Posterior vena cava (tissue), 2 donors: ENCODE measurements at regions not wholly inside any gene's neighbourhood (a gene's known extent, or its start where the extent isn't known, plus 50 kb on each side); places are given as distances from the start of the nearest gene placed in this dataset.

Experiments
- DNase-seq: peaks from one replicate; pipeline ENCODE4 v3.0.0-alpha.2; 2020; ENCODE audit warnings: low spot score
- intact Hi-C, 2 donors: fragments of 100-400 bp; cut with DNase I; formaldehyde crosslinking; loops; one replicate each; pipeline versions ENCODE4 v1.14.1 to v1.14.2; 2022 to 2023
- donor health status: DM: yes; HTN: yes; CAD: no.
- donor health status: DM: yes; HTN: yes; CAD: no.

DNA sequence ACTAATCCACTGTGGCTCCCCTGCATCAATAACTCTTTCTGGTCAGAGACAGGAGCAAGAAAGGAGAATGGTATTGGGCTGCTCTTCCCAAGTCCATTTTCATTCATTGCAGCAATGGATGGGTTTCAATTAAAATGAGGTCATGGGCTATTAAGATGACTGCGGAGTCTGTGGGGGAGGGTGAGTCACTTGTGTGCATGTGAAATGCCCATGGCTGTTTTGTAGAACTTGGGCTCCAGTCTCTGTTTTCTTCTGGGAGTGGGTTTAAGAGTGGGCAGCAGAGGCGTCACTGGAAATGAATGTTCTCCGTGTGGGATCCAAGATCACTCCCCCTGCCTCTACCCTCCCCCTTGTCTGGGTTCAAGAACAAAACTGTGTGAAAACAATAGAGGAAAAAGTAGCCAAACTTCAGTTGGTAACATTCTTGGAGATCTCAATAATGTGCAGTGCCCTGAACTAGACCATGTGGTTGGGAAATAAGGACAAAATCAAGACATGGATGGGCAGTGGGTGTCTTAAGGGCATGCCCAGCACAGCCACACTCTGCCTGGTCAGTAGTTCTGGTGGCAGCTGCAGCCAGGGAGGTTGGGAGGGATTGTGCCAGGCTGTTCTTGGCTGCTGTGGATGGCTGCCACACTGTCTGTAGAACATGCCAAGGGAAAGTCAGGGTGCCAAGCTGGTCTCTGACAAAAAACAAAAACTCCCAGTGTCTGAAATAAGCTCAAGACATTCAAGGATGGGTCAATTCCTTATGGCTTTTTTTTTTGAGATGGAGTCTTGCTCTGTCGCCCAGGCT, 68.2 kb upstream of the CXCR4 start:
- DNase-seq: no peak
- intact Hi-C loops: no loop called here

DNA sequence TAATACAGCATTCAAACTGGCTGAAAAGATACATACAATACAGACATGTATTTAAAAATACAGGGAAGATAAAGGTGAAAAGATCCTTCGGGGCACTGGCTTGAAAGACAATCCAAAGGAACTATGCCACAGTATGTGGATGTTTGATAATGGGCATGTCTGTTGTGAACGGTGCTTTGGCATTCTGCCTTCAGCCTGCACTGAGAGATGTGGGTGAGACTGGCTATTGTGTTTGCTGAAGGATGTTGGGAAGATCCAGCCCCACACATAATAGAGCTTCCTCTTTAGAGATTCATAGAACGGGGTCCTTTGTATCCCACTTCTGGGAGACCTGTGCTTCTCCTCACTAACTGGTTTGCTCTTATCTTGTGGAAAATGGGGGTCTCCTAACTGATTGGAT, 65.1 kb upstream of the CXCR4 start:
- intact Hi-C loops: no loop called here
- no peak for DNase-seq

- intact Hi-C loops: no loop called here
- DNase-seq: no peak
Measured at GRCh38 chr2:136182315-136182714, 64.4 kb upstream of the CXCR4 start.

GRCh38 chr2:136179602-136179975, 61.6 kb upstream of the CXCR4 start:
- intact Hi-C loops: loop anchor here in 1 of 2 donors (1.0 kb wide), 1 partner anchor 41 kb away; no protein-coding TSS in a partner anchor
- no peak for DNase-seq

- intact Hi-C loops: loop anchor here in 1 of 2 donors (1.0 kb wide), 1 partner anchor 41 kb away; no protein-coding TSS in a partner anchor
- no peak for DNase-seq
Measured at GRCh38 chr2:136178941-136179601, 61.1 kb upstream of the CXCR4 start.

GRCh38 chr2:136175868-136176267, 57.9 kb upstream of the CXCR4 start:
- no peak for DNase-seq
- intact Hi-C loops: no loop called here

DNA sequence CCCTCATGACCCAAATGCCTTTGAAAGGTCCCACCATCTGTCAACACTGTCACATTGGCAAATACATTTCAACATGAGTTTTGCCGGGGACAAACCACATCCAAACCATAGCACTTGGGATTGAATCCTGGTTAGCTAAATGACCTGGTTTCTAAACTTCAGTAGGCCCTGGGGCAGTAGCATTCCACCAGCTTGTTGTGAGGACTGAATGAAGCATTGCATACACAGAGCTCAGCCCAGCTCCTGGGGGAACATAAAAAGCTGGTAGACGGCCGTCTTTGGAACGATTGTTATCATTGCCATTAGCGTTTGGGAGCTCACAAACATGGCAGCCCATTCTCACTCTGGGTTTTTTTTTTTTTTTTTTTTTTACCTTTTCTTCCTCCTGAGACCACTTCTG, 57.5 kb upstream of the CXCR4 start:
- DNase-seq: no peak
- intact Hi-C loops: no loop called here

- intact Hi-C loops: no loop called here
- DNase-seq: no peak
Measured at GRCh38 chr2:136173126-136173525, 55.2 kb upstream of the CXCR4 start.

DNA sequence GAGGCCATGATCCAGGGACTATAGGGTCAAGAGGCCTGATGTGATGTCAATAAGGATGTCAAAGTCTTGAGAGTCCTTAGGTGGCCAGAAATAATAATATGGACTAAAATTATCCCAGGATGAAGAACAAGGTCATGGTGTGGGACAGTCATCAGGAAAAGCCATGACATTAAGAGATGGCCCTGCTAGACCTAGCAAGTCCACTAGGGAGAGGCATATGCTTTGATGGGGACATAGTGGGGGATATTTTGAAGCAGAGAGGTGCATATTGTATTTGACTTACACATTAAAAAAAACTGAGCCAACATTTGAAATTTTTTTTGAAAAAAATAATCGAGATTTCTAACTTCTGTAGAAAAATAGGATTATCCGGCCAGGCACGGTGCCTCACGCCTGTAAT, 53.3 kb upstream of the CXCR4 start:
- intact Hi-C loops: no loop called here
- DNase-seq: no peak

- DNase-seq: no peak
- intact Hi-C loops: no loop called here
Measured at GRCh38 chr2:136168720-136169119, 50.8 kb upstream of the CXCR4 start.

- intact Hi-C loops: no loop called here
- DNase-seq: no peak
Measured at GRCh38 chr2:136167721-136168475, 49.9 kb upstream of the CXCR4 start.
